ENCODE measurements at regions not wholly inside any gene's neighbourhood (a gene's known extent, or its start where the extent isn't known, plus 50 kb on each side); places are given as distances from the start of the nearest gene placed in this dataset.

DNA sequence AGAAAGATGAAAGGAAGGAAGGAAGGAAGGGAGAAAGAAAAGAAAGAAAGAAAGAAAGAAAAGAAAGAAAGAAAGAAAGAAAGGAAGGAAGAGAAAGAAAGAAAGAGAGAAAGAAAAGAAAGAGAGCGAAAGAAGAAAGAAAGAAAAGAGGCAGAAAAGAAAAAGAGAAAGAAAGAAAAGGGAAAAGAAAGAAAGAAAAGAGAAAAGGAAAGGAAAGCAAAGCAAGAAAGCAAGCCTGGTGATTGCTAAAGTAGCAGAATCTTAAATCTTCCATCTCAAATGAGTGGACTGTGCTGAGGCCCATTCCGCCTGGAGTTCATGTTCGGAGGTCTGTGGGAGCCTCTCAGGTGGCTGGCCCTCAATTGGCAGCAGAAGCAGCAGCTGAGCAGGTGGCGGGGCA, 148.4 kb downstream of the TFAP2A start:
- TF ChIP-seq, protein P1, sequence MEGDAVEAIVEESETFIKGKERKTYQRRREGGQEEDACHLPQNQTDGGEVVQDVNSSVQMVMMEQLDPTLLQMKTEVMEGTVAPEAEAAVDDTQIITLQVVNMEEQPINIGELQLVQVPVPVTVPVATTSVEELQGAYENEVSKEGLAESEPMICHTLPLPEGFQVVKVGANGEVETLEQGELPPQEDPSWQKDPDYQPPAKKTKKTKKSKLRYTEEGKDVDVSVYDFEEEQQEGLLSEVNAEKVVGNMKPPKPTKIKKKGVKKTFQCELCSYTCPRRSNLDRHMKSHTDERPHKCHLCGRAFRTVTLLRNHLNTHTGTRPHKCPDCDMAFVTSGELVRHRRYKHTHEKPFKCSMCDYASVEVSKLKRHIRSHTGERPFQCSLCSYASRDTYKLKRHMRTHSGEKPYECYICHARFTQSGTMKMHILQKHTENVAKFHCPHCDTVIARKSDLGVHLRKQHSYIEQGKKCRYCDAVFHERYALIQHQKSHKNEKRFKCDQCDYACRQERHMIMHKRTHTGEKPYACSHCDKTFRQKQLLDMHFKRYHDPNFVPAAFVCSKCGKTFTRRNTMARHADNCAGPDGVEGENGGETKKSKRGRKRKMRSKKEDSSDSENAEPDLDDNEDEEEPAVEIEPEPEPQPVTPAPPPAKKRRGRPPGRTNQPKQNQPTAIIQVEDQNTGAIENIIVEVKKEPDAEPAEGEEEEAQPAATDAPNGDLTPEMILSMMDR (IDR thresholded peaks at IDR 0.05; ENCODE audit: borderline replicate concordance, insufficient read depth, low read depth, low read length), result no peak
- no peak overlapping the region for H3K4me3 ChIP-seq (ENCODE audit: low read depth, low read length)

DNA sequence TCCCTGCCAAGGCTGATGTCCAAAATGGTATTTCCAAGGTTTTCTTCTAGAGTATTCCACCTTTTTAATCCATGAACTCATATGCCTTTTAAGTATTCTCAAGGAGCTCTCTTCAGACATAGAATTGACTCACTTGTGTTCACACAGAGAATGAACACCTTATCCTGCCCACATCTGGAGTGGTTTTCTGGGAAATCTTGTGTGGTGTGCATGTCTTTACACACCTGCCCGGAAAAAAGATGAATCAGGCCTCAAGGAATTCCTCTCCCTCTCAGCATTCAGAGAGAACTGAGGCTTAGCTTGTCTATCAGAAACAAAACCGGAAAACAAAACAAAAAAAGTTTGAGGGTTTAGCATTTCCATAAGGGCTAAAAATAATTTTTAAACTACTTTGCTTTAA, 148.8 kb downstream of the TFAP2A start:
- TF ChIP-seq, protein P1 (IDR thresholded peaks at IDR 0.05; ENCODE audit: borderline replicate concordance, insufficient read depth, low read depth, low read length), result no peak
- H3K4me3 ChIP-seq (ENCODE audit: low read depth, low read length), result no peak overlapping the region

DNA sequence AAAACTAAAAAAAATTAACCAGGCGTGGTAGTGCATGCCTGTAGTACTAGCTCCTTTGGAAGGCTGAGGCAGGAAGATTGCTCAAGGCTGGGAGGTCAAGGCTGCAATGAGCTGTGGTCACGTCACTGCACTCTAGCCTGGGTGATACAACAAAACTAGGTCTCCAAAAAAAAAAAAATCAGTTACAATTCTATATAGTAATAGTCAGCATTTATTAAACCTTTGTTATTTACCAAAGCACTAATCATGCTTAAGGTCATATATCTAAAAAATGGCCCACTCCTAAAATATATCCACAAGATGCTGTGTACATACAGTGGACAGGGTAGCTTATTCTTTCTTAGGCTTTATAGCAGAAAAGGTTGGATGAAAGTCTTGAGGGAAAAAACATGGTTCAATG, 152.4 kb downstream of the TFAP2A start:
- no peak overlapping the region for H3K4me3 ChIP-seq (ENCODE audit: low read depth, low read length)
- TF ChIP-seq, protein P1 (IDR thresholded peaks at IDR 0.05; ENCODE audit: borderline replicate concordance, insufficient read depth, low read depth, low read length), result no peak

DNA sequence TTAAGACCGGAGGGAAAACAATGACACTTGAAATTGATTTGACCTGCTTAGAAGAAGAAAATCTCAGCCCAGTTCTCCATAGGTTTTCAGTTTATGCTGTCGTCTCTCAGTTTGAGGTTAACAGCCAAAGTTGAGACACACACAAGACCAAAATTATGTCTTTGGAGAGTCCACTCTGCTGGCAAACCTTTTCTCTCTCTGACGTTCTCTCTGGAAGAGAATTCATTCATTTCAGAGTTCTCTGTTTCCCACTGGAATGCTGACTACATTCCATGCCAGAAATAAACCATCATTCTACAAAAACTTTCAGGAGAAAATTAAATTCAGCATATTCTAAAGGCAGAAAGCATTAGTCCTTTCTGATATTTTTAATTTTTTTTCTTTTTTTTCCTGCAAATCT, 155.2 kb downstream of the TFAP2A start:
- H3K4me3 ChIP-seq (ENCODE audit: low read depth, low read length), result no peak overlapping the region
- TF ChIP-seq, protein P1 (IDR thresholded peaks at IDR 0.05; ENCODE audit: borderline replicate concordance, insufficient read depth, low read depth, low read length), result no peak

DNA sequence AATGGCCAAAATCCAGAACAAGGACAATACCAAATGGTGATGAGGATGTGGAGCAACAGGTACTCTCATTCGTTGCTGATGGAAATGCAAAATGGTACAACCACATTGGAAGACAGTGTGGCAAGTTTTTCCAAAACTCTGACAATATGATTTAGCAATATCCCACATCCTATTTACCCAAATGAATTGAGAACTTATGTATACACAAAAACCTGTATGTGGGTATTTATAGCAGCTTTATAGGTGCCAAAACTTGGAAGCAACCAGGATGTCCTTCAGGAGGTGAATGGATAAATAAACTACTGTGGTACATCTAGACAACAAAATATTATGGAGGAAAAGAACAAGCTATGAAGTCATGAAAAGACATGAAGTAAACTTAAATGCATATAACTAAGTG, 156.5 kb downstream of the TFAP2A start:
- no peak overlapping the region for H3K4me3 ChIP-seq (ENCODE audit: low read depth, low read length)
- TF ChIP-seq, protein P1 (IDR thresholded peaks at IDR 0.05; ENCODE audit: borderline replicate concordance, insufficient read depth, low read depth, low read length), result no peak

DNA sequence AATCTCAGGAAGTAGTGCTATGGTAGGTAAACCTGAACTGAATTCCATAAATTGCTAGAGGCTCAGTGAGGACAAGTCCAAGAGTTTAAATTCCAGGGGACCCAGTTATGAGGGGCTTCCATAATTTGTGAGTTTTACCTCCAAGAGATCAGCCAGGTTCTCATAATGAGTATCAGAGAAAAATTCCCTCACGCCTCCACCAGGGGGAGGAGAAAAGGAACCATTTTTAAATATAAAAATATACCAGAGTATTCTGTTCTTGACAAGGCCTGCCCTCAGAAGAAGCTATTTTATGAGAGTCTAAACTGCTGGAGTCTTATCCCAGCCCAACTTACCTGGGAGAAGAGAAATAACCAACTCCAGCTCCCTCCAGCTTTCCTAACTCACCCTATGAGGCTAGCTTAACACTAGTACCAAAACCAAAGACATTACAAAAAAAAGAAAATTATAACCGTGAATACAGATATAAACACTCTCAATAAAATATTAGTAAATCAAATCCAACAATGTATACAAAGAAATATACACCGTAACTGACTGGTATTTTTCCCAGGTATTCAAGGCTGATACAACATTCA, 158.7 kb downstream of the TFAP2A start:
- TF ChIP-seq, protein P1 (IDR thresholded peaks at IDR 0.05; ENCODE audit: borderline replicate concordance, insufficient read depth, low read depth, low read length), result peak; percentile 38; the same call in 1 of the 2 replicates
- no peak overlapping the region for H3K4me3 ChIP-seq (ENCODE audit: low read depth, low read length)

DNA sequence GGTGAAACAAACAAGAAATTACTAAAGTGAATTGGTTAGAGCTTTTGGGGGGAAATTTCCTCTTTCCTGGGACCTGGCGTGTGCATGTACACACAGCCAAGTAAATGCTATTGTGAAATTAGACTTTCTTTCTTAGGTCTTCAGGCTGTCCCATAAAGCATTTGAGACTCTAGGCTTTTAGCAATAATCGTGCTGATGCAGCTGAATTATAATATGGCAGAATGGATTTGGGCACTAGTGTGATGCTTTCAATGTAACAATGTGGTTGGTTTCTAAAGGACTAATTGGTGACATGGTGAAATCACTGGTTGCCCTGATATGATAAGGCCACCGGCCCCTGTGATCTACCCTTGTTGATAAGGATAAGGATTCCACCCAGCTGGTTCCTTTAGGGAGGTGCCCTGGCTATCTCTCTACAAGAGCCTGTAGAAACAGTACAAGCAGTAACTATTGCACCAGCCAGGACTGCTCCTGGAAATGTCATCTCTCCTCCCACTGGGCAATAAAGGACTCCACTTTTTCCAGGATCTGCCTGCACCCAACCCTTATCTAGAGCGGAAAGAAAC, 164.1 kb downstream of the TFAP2A start:
- TF ChIP-seq, protein P1 (IDR thresholded peaks at IDR 0.05; ENCODE audit: borderline replicate concordance, insufficient read depth, low read depth, low read length), result no peak
- H3K4me3 ChIP-seq (ENCODE audit: low read depth, low read length), result no peak overlapping the region
